ENCODE measurements at regions not wholly inside any gene's neighbourhood (a gene's known extent, or its start where the extent isn't known, plus 50 kb on each side); places are given as distances from the start of the nearest gene placed in this dataset.
"Not testable (repeated sequence)": the region's sequence is repeated elsewhere in the genome, so short reads cannot be mapped to it uniquely, and the experiment has no call there.

DNA sequence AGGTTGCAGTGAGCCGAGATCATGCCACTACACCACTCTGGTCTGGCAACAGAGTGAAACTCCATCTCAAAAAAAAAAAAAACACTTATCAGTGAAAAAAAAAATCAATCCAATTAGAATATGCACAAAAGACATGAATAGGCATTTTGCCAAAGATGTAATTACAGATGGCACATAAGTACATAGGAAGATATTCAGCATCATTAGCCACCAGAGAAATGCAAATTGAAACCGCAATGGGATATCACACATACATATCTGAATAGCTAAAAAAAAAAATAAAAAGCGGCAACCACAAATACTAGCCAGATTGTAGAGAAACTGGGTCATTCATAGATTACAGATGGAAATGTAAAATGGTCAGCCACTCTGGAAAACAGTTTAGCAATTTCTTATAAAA lies 1310.8 kb downstream of the XPNPEP1 start:
- Histone ChIP-seq H3K4me1 (ENCODE audit: insufficient read depth, low read length) (no peaks in the 10 kb centered on the region), H2AFZ (ENCODE audit: low read depth, low read length) (no peak overlapping the region), H3K4me3 (ENCODE audit: low read length) (no peak overlapping the region), H3K9me3 (ENCODE audit: low read length) (no peaks in the 10 kb centered on the region), H3K36me3 (ENCODE audit: insufficient read depth, low read length) (no peaks in the 10 kb centered on the region), H3K27me3 (ENCODE audit: insufficient read depth, low read length) (no peaks in the 10 kb centered on the region)

DNA sequence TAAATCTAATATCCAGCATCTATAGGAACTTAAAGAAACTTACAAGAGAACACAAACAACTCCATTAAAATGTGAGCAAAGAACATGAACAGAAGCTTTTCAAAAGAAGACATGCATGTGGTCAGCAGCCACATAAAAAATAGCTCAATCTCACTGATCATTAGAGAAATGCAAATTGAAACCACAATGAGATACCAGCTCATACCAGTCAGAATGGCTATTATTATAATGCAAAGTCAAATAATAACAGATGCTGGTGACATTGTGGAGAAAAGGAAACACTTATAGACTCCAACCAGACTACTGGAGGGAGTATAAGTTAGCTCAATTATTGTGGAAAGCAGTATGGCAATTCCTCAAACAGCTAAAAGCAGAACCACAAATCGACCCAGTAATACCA lies 1314.5 kb downstream of the XPNPEP1 start:
- Histone ChIP-seq H3K4me3 (ENCODE audit: low read length) (no peak overlapping the region), H3K4me1 (ENCODE audit: insufficient read depth, low read length) (no peaks in the 10 kb centered on the region), H3K27me3 (ENCODE audit: insufficient read depth, low read length) (no peaks in the 10 kb centered on the region), H3K36me3 (ENCODE audit: insufficient read depth, low read length) (no peaks in the 10 kb centered on the region), H2AFZ (ENCODE audit: low read depth, low read length) (no peak overlapping the region), H3K9me3 (ENCODE audit: low read length) (no peaks in the 10 kb centered on the region)

DNA sequence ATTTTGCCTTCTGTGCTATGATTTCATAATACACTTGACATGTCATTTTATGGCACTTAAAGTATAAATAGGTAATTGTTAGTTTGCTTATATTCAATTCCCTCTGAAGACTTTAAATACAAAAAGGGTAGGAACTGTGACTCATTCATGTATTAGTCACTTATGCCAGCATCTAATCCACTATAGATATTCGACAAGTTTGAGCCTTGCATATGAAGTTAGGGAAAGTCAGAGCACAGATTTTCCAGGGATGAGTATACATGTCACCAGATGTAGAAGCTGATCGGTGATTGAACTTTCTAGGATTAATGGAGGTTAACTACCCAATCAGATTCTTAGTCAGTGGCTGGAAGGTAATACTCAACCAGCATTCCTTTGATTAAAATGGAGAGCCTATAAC lies 1321.5 kb downstream of the XPNPEP1 start:
- H3K4me3 ChIP-seq (ENCODE audit: low read length): no peak overlapping the region
- H3K27me3 ChIP-seq (ENCODE audit: insufficient read depth, low read length): no peaks in the 10 kb centered on the region
- H3K4me1 ChIP-seq (ENCODE audit: insufficient read depth, low read length): no peaks in the 10 kb centered on the region
- H3K36me3 ChIP-seq (ENCODE audit: insufficient read depth, low read length): no peaks in the 10 kb centered on the region
- H3K9me3 ChIP-seq (ENCODE audit: low read length): no peaks in the 10 kb centered on the region
- no peak overlapping the region for H2AFZ ChIP-seq (ENCODE audit: low read depth, low read length)

DNA sequence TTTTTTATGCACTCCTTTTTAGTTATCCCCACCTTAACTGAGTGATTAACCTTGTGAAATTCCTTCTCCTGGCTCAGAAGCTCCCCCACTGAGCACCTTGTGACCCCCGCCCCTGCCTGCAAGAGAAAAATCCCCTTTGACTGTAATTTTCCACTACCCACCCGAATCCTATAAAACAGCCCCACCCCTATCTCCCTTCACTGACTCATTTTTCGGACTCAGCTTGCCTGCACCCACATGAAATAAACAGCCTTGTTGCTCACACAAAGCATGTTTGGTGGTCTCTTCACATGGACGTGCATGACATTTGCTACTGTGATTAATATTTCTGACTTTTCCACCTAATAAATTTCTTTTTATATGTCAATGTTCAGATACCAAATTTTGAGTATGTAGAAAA lies 1322.8 kb downstream of the XPNPEP1 start:
- H3K36me3 ChIP-seq (ENCODE audit: insufficient read depth, low read length); H3K4me3 ChIP-seq (ENCODE audit: low read length); H3K27me3 ChIP-seq (ENCODE audit: insufficient read depth, low read length); H3K4me1 ChIP-seq (ENCODE audit: insufficient read depth, low read length); H3K9me3 ChIP-seq (ENCODE audit: low read length); H2AFZ ChIP-seq (ENCODE audit: low read depth, low read length): not testable (repeated sequence)

DNA sequence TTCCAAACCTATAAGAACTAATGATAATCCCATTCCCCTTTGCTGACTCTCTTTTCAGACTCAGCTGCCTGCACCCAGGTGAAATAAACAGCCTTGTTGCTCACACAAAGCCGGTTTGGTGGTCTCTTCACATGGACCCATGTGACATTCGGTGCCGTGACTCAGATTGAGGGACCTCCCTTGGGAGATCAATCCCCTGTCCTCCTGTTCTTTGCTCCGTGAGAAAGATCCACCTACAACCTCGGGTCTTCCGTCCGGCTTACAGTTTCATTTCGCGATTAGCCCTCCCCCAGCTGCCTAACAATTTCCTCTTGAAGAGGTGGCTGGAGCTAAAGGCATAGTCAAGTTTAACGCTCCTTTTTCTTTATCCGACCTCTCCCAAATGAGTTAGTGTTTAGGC lies 1324.0 kb downstream of the XPNPEP1 start:
- H3K4me3 ChIP-seq (ENCODE audit: low read length): not testable (repeated sequence)

DNA sequence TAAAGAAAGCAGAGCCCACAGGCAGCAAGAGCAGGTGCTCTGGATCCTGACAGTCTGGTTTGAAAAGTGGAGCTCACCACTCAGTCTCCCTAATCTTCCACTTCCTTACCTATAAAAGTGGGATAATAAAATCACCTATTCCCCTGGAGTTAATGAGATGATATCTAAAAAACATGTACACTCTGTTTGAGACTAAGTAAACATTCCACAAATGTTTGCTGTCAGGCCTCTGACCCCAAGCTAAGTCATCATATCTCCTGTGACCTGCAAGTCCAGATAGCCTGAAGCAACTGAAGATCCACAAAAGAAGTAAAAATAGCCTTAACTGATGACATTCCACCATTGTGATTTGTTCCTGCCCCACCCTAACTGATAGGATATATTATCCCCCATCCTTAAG lies 1324.5 kb downstream of the XPNPEP1 start:
- Histone ChIP-seq H3K4me3 (ENCODE audit: low read length) (no peak overlapping the region), H2AFZ (ENCODE audit: low read depth, low read length) (no peak overlapping the region), H3K4me1 (ENCODE audit: insufficient read depth, low read length) (peaks cover 13% of the 10 kb centered on the region), H3K36me3 (ENCODE audit: insufficient read depth, low read length) (no peaks in the 10 kb centered on the region), H3K27me3 (ENCODE audit: insufficient read depth, low read length) (no peaks in the 10 kb centered on the region), H3K9me3 (ENCODE audit: low read length) (no peaks in the 10 kb centered on the region)

More for the DNA sequence above, 1324.0 kb downstream of the XPNPEP1 start:
- H3K27me3 ChIP-seq (ENCODE audit: insufficient read depth, low read length); H3K36me3 ChIP-seq (ENCODE audit: insufficient read depth, low read length); H3K4me1 ChIP-seq (ENCODE audit: insufficient read depth, low read length); H3K9me3 ChIP-seq (ENCODE audit: low read length); H2AFZ ChIP-seq (ENCODE audit: low read depth, low read length): not testable (repeated sequence)

DNA sequence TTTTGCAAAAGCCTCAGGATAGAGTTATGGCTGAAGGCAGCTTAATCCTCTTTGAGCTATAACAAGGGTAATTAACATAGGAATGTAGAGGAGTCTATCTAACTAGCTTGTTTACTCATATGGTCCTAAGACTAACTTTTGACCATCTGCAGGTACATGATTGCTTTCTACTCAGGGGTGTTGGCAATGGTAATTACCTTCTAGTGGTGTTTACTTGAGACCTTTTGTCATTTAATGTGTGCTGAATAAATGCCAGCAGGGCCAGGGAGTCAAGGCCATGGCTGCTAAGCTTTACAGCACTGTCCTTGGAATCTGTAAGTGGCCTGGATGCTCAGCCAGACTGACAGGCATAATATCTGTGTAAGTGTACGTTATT lies 1325.0 kb downstream of the XPNPEP1 start:
- Histone ChIP-seq H3K4me3 (ENCODE audit: low read length) (no peak overlapping the region), H2AFZ (ENCODE audit: low read depth, low read length) (no peak overlapping the region), H3K4me1 (ENCODE audit: insufficient read depth, low read length) (peaks cover 16% of the 10 kb centered on the region), H3K9me3 (ENCODE audit: low read length) (no peaks in the 10 kb centered on the region), H3K36me3 (ENCODE audit: insufficient read depth, low read length) (no peaks in the 10 kb centered on the region), H3K27me3 (ENCODE audit: insufficient read depth, low read length) (no peaks in the 10 kb centered on the region)

DNA sequence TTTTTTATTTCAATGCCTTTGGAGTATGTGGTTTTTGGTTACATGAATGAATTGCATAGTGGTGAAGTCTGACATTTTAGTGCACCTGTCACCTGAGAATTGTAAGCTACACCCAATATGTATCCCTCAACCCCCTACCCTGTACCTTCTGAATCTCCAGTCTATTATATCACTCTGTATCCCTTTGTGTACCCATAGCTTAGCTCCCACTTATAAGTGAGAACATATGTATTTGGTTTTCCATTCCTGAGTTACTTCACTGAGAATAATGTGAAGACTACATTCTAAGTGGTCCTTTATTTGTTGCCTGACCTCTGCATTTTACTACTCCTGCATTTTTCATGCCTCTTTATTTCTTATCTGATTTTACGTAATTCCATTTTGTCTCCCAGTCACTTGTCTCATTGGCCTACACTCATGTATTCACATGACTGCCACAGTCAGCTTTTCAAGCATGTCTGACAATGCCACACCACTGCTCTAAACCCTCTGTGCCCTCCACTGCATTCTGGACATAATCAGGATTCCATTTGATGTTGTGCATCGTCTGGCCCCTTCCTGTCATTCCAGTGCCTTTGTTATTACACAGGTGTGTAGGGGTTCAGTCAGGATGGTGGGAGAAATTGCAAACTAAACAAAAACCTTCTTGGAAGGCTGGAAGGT lies 1325.5 kb downstream of the XPNPEP1 start:
- H3K9me3 ChIP-seq (ENCODE audit: low read length): no peaks in the 10 kb centered on the region
- no peaks in the 10 kb centered on the region for H3K36me3 ChIP-seq (ENCODE audit: insufficient read depth, low read length)
- no peaks in the 10 kb centered on the region for H3K27me3 ChIP-seq (ENCODE audit: insufficient read depth, low read length)
- peaks cover 19% of the 10 kb centered on the region for H3K4me1 ChIP-seq (ENCODE audit: insufficient read depth, low read length)
- H2AFZ ChIP-seq (ENCODE audit: low read depth, low read length): no peak overlapping the region
- no peak overlapping the region for H3K4me3 ChIP-seq (ENCODE audit: low read length)

DNA sequence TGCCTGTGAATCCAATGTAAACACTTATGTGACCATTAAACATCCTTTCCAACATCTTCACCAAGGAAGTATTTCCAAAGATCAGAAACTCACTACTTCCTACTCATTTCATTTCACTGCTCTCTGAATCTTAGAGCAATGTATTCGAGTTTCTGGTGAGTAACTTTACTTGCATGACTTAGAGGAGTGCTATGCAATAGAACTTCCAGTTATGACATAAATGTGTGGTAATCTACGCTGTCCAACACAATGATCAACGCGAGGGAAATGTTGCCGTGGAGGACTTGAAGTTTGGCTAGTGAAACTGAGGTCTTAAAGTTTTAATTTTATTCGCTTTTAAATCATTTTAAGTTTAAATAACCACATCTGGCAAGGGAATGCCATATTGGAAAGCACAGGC lies 1326.3 kb downstream of the XPNPEP1 start:
- Histone ChIP-seq H3K36me3 (ENCODE audit: insufficient read depth, low read length) (no peaks in the 10 kb centered on the region), H3K9me3 (ENCODE audit: low read length) (no peaks in the 10 kb centered on the region), H2AFZ (ENCODE audit: low read depth, low read length) (no peak overlapping the region), H3K4me3 (ENCODE audit: low read length) (no peak overlapping the region), H3K4me1 (ENCODE audit: insufficient read depth, low read length) (peaks cover 19% of the 10 kb centered on the region), H3K27me3 (ENCODE audit: insufficient read depth, low read length) (no peaks in the 10 kb centered on the region)

DNA sequence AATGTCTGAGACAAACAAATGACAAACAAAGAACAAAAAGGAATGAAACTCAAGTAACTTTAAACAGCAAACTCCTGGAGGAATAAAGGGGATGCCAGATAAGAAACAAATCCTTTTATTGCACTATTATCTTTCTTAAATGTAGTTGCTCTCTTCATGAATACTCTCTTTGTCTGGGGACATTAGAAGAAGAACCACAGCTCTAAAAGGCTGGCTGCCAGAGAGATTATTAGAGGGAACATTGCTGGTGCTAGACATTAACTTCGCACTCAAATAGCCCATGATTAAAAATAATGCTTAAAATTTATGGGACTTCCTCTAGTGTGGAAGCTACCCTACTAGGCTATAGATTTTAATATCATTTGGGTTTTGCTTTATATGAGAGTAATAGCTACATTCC lies 1330.4 kb downstream of the XPNPEP1 start:
- no peak overlapping the region for H2AFZ ChIP-seq (ENCODE audit: low read depth, low read length)
- H3K4me3 ChIP-seq (ENCODE audit: low read length): no peak overlapping the region
- no peaks in the 10 kb centered on the region for H3K9me3 ChIP-seq (ENCODE audit: low read length)

DNA sequence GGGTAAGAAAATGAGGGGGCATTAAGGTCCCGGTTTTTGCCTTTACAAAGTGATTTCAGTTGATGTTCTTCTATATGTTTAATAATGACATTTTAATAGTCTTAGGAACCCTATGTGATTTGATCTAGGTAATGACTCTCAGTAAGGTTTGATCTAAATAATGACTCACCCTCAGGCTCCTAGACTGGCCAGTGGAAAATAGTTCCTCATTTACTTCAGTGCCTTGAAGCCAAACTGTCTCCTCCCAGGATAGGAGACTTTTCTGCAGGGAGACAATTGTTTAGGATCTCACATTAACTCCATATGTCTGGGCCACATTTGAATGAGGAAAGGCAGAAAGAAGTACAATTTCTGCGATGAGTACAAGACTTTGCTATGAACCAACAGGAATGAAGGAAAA lies 1331.9 kb downstream of the XPNPEP1 start:
- Histone ChIP-seq H3K4me3 (ENCODE audit: low read length) (no peak overlapping the region), H3K36me3 (ENCODE audit: insufficient read depth, low read length) (no peaks in the 10 kb centered on the region), H3K4me1 (ENCODE audit: insufficient read depth, low read length) (peaks cover 19% of the 10 kb centered on the region), H3K9me3 (ENCODE audit: low read length) (no peaks in the 10 kb centered on the region), H2AFZ (ENCODE audit: low read depth, low read length) (no peak overlapping the region), H3K27me3 (ENCODE audit: insufficient read depth, low read length) (no peaks in the 10 kb centered on the region)

More for the DNA sequence above, 1330.4 kb downstream of the XPNPEP1 start:
- Histone ChIP-seq H3K36me3 (ENCODE audit: insufficient read depth, low read length) (no peaks in the 10 kb centered on the region), H3K4me1 (ENCODE audit: insufficient read depth, low read length) (peaks cover 19% of the 10 kb centered on the region), H3K27me3 (ENCODE audit: insufficient read depth, low read length) (no peaks in the 10 kb centered on the region)

DNA sequence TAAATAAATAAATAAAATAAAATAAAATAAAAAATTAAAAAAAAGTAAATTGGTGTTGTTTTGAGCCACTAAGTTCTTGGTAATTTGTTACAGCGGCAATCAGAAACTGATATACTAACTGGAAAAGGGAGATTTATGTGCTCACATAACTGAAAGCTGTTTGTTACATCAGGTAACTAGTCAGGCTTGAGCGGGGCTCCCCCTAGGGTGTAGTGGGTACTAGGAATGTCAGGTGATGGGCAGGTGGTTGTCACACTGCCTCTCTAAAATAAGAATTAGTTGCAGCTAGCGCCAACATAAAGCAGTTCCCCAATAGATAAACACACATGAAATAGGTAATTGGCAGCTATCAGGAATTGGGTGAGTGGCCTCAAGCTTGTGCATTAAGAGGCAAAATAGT lies 1336.9 kb downstream of the XPNPEP1 start:
- Histone ChIP-seq H3K27me3 (ENCODE audit: insufficient read depth, low read length) (peaks cover 3% of the 10 kb centered on the region), H2AFZ (ENCODE audit: low read depth, low read length) (no peak overlapping the region), H3K36me3 (ENCODE audit: insufficient read depth, low read length) (no peaks in the 10 kb centered on the region), H3K4me1 (ENCODE audit: insufficient read depth, low read length) (no peaks in the 10 kb centered on the region), H3K9me3 (ENCODE audit: low read length) (no peaks in the 10 kb centered on the region), H3K4me3 (ENCODE audit: low read length) (no peak overlapping the region)

DNA sequence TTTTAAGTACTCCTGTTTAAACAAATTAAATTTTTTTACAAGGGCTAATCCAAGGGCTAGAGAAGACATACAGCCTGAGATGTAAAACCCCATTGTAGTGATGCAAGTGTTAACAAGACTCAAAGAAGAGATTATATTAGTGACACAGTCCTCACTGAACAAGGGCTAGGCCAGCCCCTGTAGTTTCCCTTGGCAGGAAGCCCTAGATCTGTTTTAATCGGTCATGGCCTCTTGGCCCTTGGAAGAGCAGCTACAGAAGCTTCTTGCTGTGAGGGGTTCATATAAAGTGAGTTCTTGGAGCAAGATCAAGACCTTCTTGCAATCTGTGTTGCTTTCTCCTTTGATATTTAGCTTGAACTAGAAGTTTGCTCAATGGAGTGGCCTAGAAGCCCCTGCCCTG lies 1339.4 kb downstream of the XPNPEP1 start:
- Histone ChIP-seq H3K4me3 (ENCODE audit: low read length) (no peak overlapping the region), H3K27me3 (ENCODE audit: insufficient read depth, low read length) (peaks cover 3% of the 10 kb centered on the region), H3K36me3 (ENCODE audit: insufficient read depth, low read length) (no peaks in the 10 kb centered on the region), H2AFZ (ENCODE audit: low read depth, low read length) (no peak overlapping the region), H3K4me1 (ENCODE audit: insufficient read depth, low read length) (no peaks in the 10 kb centered on the region), H3K9me3 (ENCODE audit: low read length) (no peaks in the 10 kb centered on the region)

DNA sequence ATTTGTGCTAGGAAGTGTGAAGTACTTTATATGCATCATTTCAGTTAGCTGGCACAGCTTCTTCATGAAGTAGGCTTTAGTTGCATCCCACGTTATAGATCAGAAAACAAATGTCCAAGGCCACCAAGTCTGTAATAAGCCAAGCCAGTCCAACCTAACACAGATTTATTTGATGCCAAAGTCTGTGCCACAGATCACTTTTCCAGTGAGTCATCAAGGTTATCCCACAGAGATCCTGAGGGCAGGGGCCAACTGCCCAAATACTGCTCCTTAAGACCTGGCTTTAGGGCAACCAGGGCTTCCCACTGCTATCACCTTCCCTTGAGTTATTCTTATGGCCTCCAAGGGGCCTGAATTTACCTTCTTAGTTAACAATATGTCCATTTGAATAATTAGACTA lies 1340.4 kb downstream of the XPNPEP1 start:
- H3K4me1 ChIP-seq (ENCODE audit: insufficient read depth, low read length): no peaks in the 10 kb centered on the region
- H3K27me3 ChIP-seq (ENCODE audit: insufficient read depth, low read length): peaks cover 3% of the 10 kb centered on the region
- no peak overlapping the region for H3K4me3 ChIP-seq (ENCODE audit: low read length)
- no peak overlapping the region for H2AFZ ChIP-seq (ENCODE audit: low read depth, low read length)
- no peaks in the 10 kb centered on the region for H3K9me3 ChIP-seq (ENCODE audit: low read length)
- no peaks in the 10 kb centered on the region for H3K36me3 ChIP-seq (ENCODE audit: insufficient read depth, low read length)
